Natural killer cell treated with Interleukin-12 subunit alpha and Interleukin-12 subunit beta and Interleukin-15 and Interleukin-18, amount 100 ng/mL, for 72 hours (primary cell): ENCODE measurements at regions not wholly inside any gene's neighbourhood (a gene's known extent, or its start where the extent isn't known, plus 50 kb on each side); places are given as distances from the start of the nearest gene placed in this dataset.

ENCODE experiments used
- ATAC-seq, 2 donors: fragments of 150-1000 bp; cut with Tn5 transposase in 1 of 2; sonication (Bioruptor Pico), chemical (Tn5 transposase) in 1 of 2; 2 replicates each; pipeline ENCODE4 v1.10.0; 2021
- DNase-seq: peaks from one replicate; pipeline ENCODE4 v3.0.0; 2022; ENCODE audit warnings: low spot score
- H3K27ac Mint-ChIP-seq, 2 donors: 1 replicate in 1 of 2; 2 replicates in 1 of 2; pipeline ENCODE4 v1.8.0; 2022; ENCODE audit warnings: mixed read lengths in 2 of 2, mild to moderate bottlenecking in 1 of 2, moderate library complexity in 1 of 2
- H3K27me3 Mint-ChIP-seq, 2 donors: 1 replicate in 1 of 2; 2 replicates in 1 of 2; pipeline ENCODE4 v1.8.0; 2022; ENCODE audit warnings: mixed read lengths in 2 of 2
- H3K36me3 Mint-ChIP-seq: one replicate; pipeline ENCODE4 v1.8.0; 2022; ENCODE audit warnings: mixed read lengths
- H3K4me1 Mint-ChIP-seq, 2 donors: 1 replicate in 1 of 2; 2 replicates in 1 of 2; pipeline ENCODE4 v1.8.0; 2022; ENCODE audit warnings: low read depth in 2 of 2, mixed read lengths in 2 of 2, mild to moderate bottlenecking in 1 of 2
- H3K4me3 Mint-ChIP-seq: one replicate; pipeline ENCODE4 v1.8.0; 2022; ENCODE audit warnings: mixed read lengths
- H3K9me3 Mint-ChIP-seq: 2 replicates; pipeline ENCODE4 v1.8.0; 2022; ENCODE audit warnings: mixed read lengths

DNA sequence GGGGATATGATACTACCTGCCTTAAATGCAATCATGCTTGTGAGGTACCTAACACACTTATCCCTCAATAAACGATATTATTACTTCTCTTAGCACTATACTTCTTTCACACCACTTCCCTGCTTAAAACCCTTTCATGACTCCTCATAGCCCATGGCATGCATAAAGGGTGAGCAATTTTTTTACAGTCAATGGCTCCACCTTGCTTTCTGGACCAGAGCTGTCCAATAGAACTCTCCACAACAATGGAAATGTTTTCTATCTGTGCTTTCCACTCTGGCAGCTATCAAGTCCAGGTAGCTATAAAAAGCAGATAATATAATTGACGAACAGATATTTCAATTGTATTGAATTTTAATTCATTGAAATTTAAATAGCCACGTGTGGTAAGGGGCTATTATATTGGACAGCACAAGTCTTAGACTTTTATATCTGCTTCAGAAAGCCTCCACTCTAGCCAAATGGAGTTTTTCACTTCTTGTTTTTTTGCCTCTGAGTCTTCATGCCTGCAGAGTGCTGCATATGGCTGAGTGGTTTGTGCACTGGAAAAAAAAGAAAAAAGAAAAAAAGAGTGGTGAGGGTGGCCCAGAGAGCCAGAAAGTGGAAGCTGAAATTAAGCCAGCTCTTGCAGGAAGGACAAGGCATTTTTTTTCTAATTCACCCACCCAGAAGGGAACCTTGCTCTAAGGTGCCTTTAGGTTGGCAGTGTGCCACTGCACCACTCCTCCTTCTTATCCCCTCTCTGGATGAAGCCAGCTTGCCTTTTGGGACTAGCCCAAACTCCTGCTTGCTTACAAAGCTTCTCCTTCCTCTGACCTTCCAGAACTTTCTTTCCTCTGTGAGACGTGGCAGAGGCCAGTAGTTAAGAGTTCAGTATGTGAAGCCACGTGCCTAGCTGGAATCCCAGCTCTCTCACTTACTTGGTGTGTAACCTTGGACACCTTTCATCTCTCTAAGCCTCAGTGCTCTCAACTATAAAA is 239.0 kb upstream of the LRTM1 start:
- Mint-ChIP-seq H3K4me3 (no peak overlapping the region), H3K27me3 (no peaks in the 10 kb centered on the region), H3K36me3 (no peaks in the 10 kb centered on the region), H3K9me3 (peaks cover 14% of the 10 kb centered on the region), H3K27ac (no peak overlapping the region), H3K4me1 (no peaks in the 10 kb centered on the region)
- no peak for ATAC-seq
- DNase-seq: no peak

DNA sequence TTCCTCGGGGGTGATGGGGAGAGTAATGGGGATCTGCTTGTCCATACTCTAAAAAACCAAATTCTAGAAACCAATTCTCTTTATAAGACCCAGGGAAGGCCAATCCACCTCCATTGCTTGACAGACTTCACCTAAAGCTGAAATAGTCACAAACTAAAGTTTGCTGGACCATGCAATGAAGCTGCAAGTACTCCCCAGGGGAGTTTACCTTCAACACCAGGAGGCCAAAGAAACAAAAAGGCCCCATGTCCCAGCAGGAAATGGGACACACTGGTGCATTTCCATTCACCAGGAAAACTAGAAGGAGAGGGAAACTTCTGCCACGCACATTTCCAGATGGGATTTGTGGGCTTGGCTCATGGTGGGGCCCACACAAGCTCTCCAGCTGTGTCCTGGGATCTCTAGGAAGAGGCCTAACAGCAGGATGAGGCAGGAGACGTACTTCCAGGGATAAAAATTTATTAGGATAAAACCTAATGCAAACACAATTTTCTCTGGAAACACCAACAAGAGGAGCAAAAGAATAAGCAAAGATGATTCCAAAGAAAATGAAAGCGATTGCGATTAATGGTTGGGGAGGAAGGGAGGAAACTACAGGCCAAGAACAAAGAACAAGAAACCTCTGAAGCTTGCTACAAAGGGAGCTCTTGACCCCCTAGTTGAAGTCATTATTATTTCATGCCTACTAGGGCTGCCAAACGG is 238.0 kb upstream of the LRTM1 start:
- no peak overlapping the region for H3K4me3 Mint-ChIP-seq
- no peak overlapping the region for H3K27ac Mint-ChIP-seq
- H3K36me3 Mint-ChIP-seq: no peaks in the 10 kb centered on the region
- H3K9me3 Mint-ChIP-seq: peaks cover 9% of the 10 kb centered on the region
- ATAC-seq (no peak), DNase-seq (no peak)
- H3K4me1 Mint-ChIP-seq: no peaks in the 10 kb centered on the region
- no peaks in the 10 kb centered on the region for H3K27me3 Mint-ChIP-seq

DNA sequence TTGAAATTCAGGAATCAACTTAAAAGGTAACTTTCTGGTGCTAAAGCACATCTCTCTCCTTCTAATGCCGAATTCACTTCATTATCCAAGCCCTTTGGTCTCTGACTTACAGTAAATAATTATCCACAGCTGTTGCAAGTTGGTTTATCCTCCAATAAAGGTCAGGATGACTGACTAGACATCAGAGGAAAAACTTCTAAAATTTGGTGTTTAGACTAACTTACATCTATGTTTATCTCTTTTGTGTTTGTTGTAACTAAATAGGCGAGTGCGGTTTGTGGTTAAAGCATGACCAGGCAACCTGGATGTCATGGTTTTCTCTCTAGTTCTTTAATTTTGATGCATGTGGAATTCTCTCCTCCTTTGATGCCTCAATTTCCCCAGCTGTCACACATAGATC is 237.4 kb upstream of the LRTM1 start:
- H3K4me1 Mint-ChIP-seq: no peaks in the 10 kb centered on the region
- no peaks in the 10 kb centered on the region for H3K27me3 Mint-ChIP-seq
- ATAC-seq: no peak
- peaks cover 9% of the 10 kb centered on the region for H3K9me3 Mint-ChIP-seq
- no peaks in the 10 kb centered on the region for H3K36me3 Mint-ChIP-seq
- no peak for DNase-seq
- H3K27ac Mint-ChIP-seq: no peak overlapping the region
- H3K4me3 Mint-ChIP-seq: no peak overlapping the region

- DNase-seq (no peak), ATAC-seq (no peak)
- H3K27ac Mint-ChIP-seq: no peak overlapping the region
- peaks cover 9% of the 10 kb centered on the region for H3K9me3 Mint-ChIP-seq
- H3K27me3 Mint-ChIP-seq: no peaks in the 10 kb centered on the region
- no peaks in the 10 kb centered on the region for H3K36me3 Mint-ChIP-seq
- no peak overlapping the region for H3K4me3 Mint-ChIP-seq
- no peaks in the 10 kb centered on the region for H3K4me1 Mint-ChIP-seq
Observed at GRCh38 chr3:55164876-55165275, 237.0 kb upstream of the LRTM1 start.

DNA sequence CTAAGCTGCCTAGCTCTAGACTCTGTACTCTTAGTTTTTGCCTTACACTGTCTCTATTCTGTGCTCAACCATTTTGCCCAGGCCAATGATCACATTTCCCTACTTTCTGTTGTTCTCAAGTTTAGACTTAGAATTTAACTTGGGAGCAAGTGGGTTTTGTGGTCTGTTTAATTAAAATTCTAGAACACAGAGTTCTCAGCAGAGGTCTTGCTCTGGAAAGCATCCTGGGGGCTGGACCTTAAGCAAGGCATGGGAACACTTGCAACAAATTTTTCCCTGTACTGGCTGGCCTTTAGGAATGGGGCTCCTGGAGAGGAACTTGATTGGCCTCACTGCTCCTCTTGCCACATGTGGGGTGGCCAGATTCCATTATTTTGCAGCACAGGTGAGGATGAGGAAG is 236.3 kb upstream of the LRTM1 start:
- ATAC-seq (no peak), DNase-seq (no peak)
- H3K27me3 Mint-ChIP-seq: no peaks in the 10 kb centered on the region
- H3K36me3 Mint-ChIP-seq: no peaks in the 10 kb centered on the region
- H3K4me1 Mint-ChIP-seq: no peaks in the 10 kb centered on the region
- no peak overlapping the region for H3K27ac Mint-ChIP-seq
- peaks cover 12% of the 10 kb centered on the region for H3K9me3 Mint-ChIP-seq
- H3K4me3 Mint-ChIP-seq: no peak overlapping the region

GRCh38 chr3:55163421-55163820 is 235.6 kb upstream of the LRTM1 start:
- Mint-ChIP-seq H3K27ac (no peak overlapping the region), H3K4me1 (no peaks in the 10 kb centered on the region), H3K36me3 (no peaks in the 10 kb centered on the region), H3K9me3 (peaks cover 15% of the 10 kb centered on the region), H3K27me3 (no peaks in the 10 kb centered on the region), H3K4me3 (no peak overlapping the region)
- DNase-seq: no peak
- no peak for ATAC-seq

DNA sequence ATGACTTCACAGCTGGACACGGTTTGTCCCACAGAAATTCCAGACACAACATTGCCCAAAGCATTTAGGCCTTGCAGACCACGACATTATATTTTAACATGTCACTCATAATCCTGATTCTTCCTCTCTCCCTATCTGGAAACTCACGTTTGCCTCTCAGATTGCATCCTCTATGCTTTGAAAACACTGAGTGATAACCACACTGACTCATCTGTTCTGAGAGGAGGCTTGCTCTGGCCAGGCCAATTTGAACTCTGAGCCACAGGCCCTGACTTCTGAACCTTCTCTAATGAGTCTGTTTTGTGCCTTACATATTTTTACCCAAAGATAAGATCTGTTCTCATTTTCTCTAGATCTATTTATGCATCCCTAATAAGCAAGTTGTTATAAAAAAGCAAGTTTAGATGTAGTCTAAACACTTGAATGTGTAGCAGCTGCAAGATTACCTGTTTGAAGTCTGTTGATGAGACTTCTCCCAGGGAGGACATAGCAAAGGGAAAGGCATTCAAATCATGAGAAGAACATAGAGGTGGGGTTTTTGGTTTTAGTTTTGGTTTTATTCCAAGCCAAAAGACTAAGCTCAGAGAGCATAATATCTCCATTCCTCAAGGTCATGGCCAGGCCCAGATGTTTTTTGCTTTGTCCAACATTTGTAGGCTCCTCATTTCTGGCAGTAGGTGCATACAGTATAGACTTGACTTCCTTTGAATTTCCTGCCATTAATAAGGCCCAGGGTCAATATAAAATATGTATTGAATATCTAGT is 234.4 kb upstream of the LRTM1 start:
- no peak overlapping the region for H3K27ac Mint-ChIP-seq
- no peaks in the 10 kb centered on the region for H3K36me3 Mint-ChIP-seq
- H3K4me1 Mint-ChIP-seq: no peaks in the 10 kb centered on the region
- ATAC-seq (no peak), DNase-seq (no peak)
- H3K9me3 Mint-ChIP-seq: peaks cover 13% of the 10 kb centered on the region
- no peaks in the 10 kb centered on the region for H3K27me3 Mint-ChIP-seq
- H3K4me3 Mint-ChIP-seq: no peak overlapping the region

DNA sequence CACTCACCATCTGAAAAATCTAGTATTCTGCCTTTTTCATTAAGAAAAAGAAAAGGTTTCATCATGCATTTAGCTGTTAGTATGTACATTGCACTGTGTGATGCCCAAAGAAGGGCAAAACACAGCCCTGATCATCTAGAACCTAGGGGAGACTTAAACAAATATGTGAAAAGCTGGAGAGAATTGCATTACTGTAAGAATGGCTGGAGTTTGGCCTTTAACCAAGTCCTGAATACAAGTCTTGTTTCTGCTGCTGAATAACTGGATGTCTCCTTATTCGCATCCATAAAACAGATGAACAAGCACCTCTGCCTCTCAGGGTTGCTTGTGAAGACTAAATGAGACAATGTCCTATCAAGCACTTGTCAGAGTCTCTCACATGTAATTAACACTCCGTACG is 233.4 kb upstream of the LRTM1 start:
- H3K4me3 Mint-ChIP-seq: no peak overlapping the region
- H3K4me1 Mint-ChIP-seq: no peaks in the 10 kb centered on the region
- no peak overlapping the region for H3K27ac Mint-ChIP-seq
- DNase-seq: no peak
- no peak for ATAC-seq
- no peaks in the 10 kb centered on the region for H3K27me3 Mint-ChIP-seq
- H3K9me3 Mint-ChIP-seq: peaks cover 13% of the 10 kb centered on the region
- H3K36me3 Mint-ChIP-seq: no peaks in the 10 kb centered on the region

DNA sequence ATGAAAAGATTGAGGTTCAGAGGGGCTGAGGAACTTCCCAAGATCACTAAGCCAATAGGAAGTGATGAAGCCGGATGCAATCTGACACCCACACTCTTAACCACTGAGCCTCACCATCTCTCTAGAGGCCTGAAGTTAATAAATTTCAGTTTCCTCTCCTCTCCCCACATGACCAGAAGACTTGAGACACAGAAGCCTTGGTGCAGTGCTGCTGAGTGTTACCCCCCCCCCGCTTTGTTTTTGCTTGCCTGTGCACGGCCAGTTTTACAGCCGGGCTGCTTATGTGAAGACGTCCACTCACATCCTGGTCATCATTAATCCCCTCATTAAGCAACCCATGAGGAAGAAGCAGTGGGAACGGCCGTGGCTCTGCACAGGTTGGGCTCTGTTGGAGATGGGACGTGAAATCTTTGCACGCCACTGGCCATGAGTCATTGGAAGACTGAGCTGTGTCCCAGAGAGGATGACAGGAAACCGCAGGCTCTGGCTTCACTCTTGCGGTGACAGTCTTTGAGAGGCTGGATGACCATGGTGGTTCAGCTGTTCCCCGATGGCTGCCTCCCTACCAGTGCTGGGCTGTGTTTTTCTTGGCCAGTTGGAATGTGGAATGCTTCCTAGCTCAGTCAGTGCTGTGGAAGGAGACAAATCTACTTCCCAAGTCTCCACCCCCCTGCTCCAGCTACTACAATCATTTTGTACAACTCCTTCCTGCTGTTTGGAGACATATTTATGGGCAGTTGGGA is 232.6 kb upstream of the LRTM1 start:
- ATAC-seq: no peak
- DNase-seq: no peak
- H3K36me3 Mint-ChIP-seq: no peaks in the 10 kb centered on the region
- H3K27me3 Mint-ChIP-seq: no peaks in the 10 kb centered on the region
- H3K27ac Mint-ChIP-seq: no peak overlapping the region
- no peak overlapping the region for H3K4me3 Mint-ChIP-seq
- H3K9me3 Mint-ChIP-seq: peaks cover 19% of the 10 kb centered on the region
- H3K4me1 Mint-ChIP-seq: no peaks in the 10 kb centered on the region

DNA sequence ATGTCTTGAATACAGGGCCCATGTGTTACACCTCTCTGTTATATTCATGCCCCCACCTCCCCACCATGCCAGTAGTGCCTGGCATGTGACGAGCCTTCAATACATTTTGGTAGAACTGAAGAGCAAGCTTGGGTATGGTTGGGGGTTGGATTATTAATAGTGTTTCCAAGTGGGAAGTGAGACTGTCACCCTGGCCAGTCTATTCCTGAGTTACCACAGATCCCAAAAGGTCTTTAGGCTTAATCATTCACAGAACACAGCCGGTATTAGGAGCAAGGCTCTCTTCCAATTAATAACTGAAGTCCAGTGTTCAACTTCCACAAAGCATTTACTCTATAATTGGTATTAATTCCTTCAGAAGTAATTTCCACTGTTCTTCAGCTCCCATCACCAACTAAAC is 231.9 kb upstream of the LRTM1 start:
- H3K9me3 Mint-ChIP-seq: peaks cover 20% of the 10 kb centered on the region
- no peak overlapping the region for H3K4me3 Mint-ChIP-seq
- H3K27me3 Mint-ChIP-seq: no peaks in the 10 kb centered on the region
- no peaks in the 10 kb centered on the region for H3K4me1 Mint-ChIP-seq
- no peak for DNase-seq
- no peak overlapping the region for H3K27ac Mint-ChIP-seq
- no peak for ATAC-seq
- H3K36me3 Mint-ChIP-seq: no peaks in the 10 kb centered on the region

DNA sequence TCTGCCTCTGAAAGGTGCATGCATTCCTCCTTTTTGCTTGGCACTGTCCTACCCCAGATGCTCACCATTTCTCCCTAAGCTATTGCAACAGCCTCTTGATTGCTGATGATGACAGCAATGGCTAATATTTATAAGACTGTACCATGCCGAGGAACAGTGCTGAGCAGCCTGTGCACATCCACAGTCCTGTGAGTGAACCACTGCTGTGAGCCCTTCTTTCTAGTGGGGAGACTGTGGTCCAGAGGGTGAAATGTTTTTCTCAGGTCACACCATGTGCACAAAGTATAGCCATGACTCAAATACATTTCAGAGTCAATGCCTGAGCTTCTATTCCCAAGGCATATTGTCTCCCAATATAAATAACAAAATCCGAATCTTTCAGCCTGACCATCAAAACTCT is 231.2 kb upstream of the LRTM1 start:
- Mint-ChIP-seq H3K27ac (no peak overlapping the region), H3K36me3 (no peaks in the 10 kb centered on the region), H3K4me1 (no peaks in the 10 kb centered on the region), H3K4me3 (no peak overlapping the region), H3K9me3 (peaks cover 22% of the 10 kb centered on the region), H3K27me3 (no peaks in the 10 kb centered on the region)
- no peak for DNase-seq
- ATAC-seq: no peak

DNA sequence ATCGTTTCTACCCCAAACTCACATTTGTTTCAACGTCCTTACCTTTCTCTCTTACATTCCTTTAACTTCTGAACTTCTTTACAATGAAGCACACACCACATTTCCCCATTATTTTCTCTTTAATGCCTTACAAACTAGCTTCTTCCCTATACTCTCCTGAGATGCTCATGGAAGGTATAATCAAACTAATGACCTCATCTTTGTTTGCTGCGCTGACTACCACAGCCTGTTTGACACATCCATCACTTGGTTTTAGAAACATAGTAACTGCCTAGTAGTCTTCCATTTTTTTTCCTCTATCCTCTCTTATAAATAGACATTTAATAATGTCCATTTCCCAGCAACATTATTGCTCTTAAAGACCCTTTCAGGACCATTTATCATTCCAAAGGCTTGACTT is 230.5 kb upstream of the LRTM1 start:
- Mint-ChIP-seq H3K36me3 (no peaks in the 10 kb centered on the region), H3K9me3 (peaks cover 22% of the 10 kb centered on the region), H3K27me3 (no peaks in the 10 kb centered on the region), H3K4me3 (no peak overlapping the region), H3K27ac (no peak overlapping the region), H3K4me1 (no peaks in the 10 kb centered on the region)
- no peak for ATAC-seq
- DNase-seq: no peak

- DNase-seq: no peak
- ATAC-seq: no peak
Observed at GRCh38 chr3:55157731-55158130, 229.9 kb upstream of the LRTM1 start.

More at GRCh38 chr3:55157731-55158130, 229.9 kb upstream of the LRTM1 start:
- Mint-ChIP-seq H3K4me1 (no peaks in the 10 kb centered on the region), H3K4me3 (no peak overlapping the region), H3K9me3 (peaks cover 23% of the 10 kb centered on the region), H3K27me3 (no peaks in the 10 kb centered on the region), H3K27ac (no peak overlapping the region), H3K36me3 (no peaks in the 10 kb centered on the region)
